GM12878 (cell line): ENCODE measurements at regions not wholly inside any gene's neighbourhood (a gene's known extent, or its start where the extent isn't known, plus 50 kb on each side); places are given as distances from the start of the nearest gene placed in this dataset.

Experiments
- BRCA1 ChIP-seq: IDR thresholded peaks from 2 replicates; pipeline ENCODE4 v1.6.1; 2011; ENCODE audit warnings: low read depth, low read length, improper control_type of control experiment
- CHD2 ChIP-seq: IDR thresholded peaks from 2 replicates; pipeline ENCODE4 v1.6.1; 2011; ENCODE audit warnings: low read depth, low read length, improper control_type of control experiment, borderline replicate concordance
- E2F4 ChIP-seq: IDR thresholded peaks from 2 replicates; pipeline ENCODE4 v1.6.1; 2012; ENCODE audit warnings: low read depth, low read length, improper control_type of control experiment
- EP300 ChIP-seq, 2 experiments: fragments of 150-350 bp in 1 of 2; IDR thresholded peaks; 2 replicates each; pipeline ENCODE4 v1.6.1; 2011 to 2012; ENCODE audit warnings: low read depth in 2 of 2, low read length in 2 of 2, borderline replicate concordance in 1 of 2, improper control_type of control experiment in 1 of 2, inconsistent platforms in 1 of 2; ENCODE audit not compliant: control insufficient read depth in 1 of 2
- IRF3 ChIP-seq: fragments of 450-650 bp; IDR thresholded peaks from 2 replicates; pipeline ENCODE4 v1.6.1; 2014; ENCODE audit warnings: mild to moderate bottlenecking
- NRF1 ChIP-seq: conservative IDR thresholded peaks from 2 replicates; pipeline ENCODE4 v1.6.1; 2011; ENCODE audit warnings: mild to moderate bottlenecking, low read depth, low read length, improper control_type of control experiment
- POLR2A ChIP-seq: IDR thresholded peaks from 2 replicates; pipeline ENCODE4 v1.6.1; 2011; ENCODE audit warnings: low read depth, mild to moderate bottlenecking, low read length
- RFX5 ChIP-seq: IDR thresholded peaks from 2 replicates; pipeline ENCODE4 v1.6.1; 2011; ENCODE audit warnings: low read depth, low read length, improper control_type of control experiment
- SIN3A ChIP-seq: IDR thresholded peaks from 2 replicates; pipeline ENCODE4 v1.6.1; 2012; ENCODE audit warnings: low read depth, low read length, improper control_type of control experiment
- SP1 ChIP-seq: IDR thresholded peaks from one replicate; pipeline ENCODE4 v1.6.1; 2011; ENCODE audit warnings: low read depth, low read length
- TF ChIP-seq, protein P1 (sequence below): IDR thresholded peaks from 2 replicates; pipeline ENCODE4 v1.6.1; 2011; ENCODE audit warnings: low read depth, low read length, improper control_type of control experiment, borderline replicate concordance
- TF ChIP-seq, protein P2 (sequence below), 3 experiments: IDR thresholded peaks in 2 of 3; conservative IDR thresholded peaks in 1 of 3; 2 replicates each; pipeline ENCODE4 v1.5.1; 2011; ENCODE audit warnings: low read depth in 3 of 3, low read length in 3 of 3, mild to moderate bottlenecking in 3 of 3, control low read depth in 2 of 3, moderate library complexity in 2 of 3, inconsistent platforms in 1 of 3, mixed read lengths in 1 of 3; ENCODE audit not compliant: control insufficient read depth in 2 of 3, insufficient read depth in 1 of 3; ENCODE audit errors: extremely low read depth in 1 of 3

DNA sequence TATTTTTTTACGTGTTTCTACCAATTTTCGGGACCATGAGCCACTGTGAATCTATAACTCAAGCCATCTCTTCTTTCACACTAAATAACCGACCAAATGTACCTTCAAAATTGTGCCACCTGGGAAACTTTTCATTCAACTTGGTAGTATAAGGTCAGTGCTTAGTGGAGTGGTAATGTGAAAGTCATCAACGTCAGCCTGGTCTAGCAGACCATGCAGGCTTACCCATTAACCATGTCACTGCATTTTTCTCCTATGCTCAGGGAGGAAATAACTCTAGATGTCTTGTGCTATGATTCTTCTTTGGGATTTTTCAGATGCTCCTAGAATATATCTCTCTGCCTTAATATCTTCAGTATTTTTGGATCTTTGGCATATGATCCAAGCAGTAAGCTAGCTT, 1075.4 kb upstream of the POT1 start:
- TF ChIP-seq CHD2, result no peak
- TF ChIP-seq SP1, result no peak
- no peak for TF ChIP-seq EP300 (IDR thresholded peaks at IDR 0.05; ENCODE audit: borderline replicate concordance in 1 of 2, control insufficient read depth in 1 of 2, low read depth in 2 of 2, low read length in 2 of 2)
- TF ChIP-seq SIN3A, result no peak
- no peak for TF ChIP-seq RFX5
- TF ChIP-seq IRF3, result no peak
- TF ChIP-seq, protein P1, sequence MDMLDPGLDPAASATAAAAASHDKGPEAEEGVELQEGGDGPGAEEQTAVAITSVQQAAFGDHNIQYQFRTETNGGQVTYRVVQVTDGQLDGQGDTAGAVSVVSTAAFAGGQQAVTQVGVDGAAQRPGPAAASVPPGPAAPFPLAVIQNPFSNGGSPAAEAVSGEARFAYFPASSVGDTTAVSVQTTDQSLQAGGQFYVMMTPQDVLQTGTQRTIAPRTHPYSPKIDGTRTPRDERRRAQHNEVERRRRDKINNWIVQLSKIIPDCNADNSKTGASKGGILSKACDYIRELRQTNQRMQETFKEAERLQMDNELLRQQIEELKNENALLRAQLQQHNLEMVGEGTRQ, result no peak
- TF ChIP-seq BRCA1, result no peak
- TF ChIP-seq E2F4, result no peak
- TF ChIP-seq, protein P2, sequence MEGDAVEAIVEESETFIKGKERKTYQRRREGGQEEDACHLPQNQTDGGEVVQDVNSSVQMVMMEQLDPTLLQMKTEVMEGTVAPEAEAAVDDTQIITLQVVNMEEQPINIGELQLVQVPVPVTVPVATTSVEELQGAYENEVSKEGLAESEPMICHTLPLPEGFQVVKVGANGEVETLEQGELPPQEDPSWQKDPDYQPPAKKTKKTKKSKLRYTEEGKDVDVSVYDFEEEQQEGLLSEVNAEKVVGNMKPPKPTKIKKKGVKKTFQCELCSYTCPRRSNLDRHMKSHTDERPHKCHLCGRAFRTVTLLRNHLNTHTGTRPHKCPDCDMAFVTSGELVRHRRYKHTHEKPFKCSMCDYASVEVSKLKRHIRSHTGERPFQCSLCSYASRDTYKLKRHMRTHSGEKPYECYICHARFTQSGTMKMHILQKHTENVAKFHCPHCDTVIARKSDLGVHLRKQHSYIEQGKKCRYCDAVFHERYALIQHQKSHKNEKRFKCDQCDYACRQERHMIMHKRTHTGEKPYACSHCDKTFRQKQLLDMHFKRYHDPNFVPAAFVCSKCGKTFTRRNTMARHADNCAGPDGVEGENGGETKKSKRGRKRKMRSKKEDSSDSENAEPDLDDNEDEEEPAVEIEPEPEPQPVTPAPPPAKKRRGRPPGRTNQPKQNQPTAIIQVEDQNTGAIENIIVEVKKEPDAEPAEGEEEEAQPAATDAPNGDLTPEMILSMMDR (IDR thresholded peaks at IDR 0.05 in 2 of 3, conservative IDR thresholded peaks at IDR 0.05 in 1 of 3; ENCODE audit: control insufficient read depth in 2 of 3, extremely low read depth in 1 of 3, insufficient read depth in 1 of 3, low read depth in 3 of 3, low read length in 3 of 3), result no peak
- no peak for TF ChIP-seq POLR2A
- no peak for TF ChIP-seq NRF1
